ENCODE measurements at regions not wholly inside any gene's neighbourhood (a gene's known extent, or its start where the extent isn't known, plus 50 kb on each side); places are given as distances from the start of the nearest gene placed in this dataset.

DNA sequence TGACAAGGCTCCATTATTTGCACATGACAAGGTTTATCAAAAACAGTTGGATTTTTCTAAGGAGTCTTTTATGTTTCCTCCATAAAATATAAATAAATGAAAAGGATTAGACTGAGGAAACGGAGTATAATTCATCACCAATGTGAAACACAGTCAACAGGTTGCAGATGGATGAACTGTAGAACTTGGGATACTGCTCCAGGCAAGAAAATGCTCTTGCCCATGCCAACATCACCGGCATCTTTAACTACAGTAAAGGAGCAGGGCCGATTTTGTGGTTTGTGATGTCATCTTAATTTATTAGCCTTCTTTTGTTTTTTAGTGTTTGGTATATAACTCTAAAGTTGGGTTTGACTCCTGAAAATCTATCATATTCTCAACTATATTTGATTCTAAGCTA lies 577.3 kb downstream of the EPHA4 start:
- no peak for DNase-seq
- TF ChIP-seq POLR2A (IDR thresholded peaks at IDR 0.05) = no peak
- TF ChIP-seq, protein P1, sequence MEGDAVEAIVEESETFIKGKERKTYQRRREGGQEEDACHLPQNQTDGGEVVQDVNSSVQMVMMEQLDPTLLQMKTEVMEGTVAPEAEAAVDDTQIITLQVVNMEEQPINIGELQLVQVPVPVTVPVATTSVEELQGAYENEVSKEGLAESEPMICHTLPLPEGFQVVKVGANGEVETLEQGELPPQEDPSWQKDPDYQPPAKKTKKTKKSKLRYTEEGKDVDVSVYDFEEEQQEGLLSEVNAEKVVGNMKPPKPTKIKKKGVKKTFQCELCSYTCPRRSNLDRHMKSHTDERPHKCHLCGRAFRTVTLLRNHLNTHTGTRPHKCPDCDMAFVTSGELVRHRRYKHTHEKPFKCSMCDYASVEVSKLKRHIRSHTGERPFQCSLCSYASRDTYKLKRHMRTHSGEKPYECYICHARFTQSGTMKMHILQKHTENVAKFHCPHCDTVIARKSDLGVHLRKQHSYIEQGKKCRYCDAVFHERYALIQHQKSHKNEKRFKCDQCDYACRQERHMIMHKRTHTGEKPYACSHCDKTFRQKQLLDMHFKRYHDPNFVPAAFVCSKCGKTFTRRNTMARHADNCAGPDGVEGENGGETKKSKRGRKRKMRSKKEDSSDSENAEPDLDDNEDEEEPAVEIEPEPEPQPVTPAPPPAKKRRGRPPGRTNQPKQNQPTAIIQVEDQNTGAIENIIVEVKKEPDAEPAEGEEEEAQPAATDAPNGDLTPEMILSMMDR (IDR thresholded peaks at IDR 0.05 in 8 of 11, conservative IDR thresholded peaks at IDR 0.05 in 3 of 11) = no peak
- TF ChIP-seq POLR2AphosphoS5 (IDR thresholded peaks at IDR 0.05) = no peak
- Histone ChIP-seq H3K9me3 (no peaks in the 10 kb centered on the region), H3K36me3 (no peaks in the 10 kb centered on the region), H3K27me3 (replicated peaks in 1 of 7) (no peaks in the 10 kb centered on the region), H3K27ac (no peak overlapping the region), H3K4me3 (no peak overlapping the region), H3K4me1 (no peaks in the 10 kb centered on the region)
- 40 to 59% (median 41%) methylated on average over 3 of the region's 3 CpGs for WGBS, 5 donors
- intact Hi-C loops (cut with DNase I; ENCODE audit: low total_unique reads) = no loop called here

DNA sequence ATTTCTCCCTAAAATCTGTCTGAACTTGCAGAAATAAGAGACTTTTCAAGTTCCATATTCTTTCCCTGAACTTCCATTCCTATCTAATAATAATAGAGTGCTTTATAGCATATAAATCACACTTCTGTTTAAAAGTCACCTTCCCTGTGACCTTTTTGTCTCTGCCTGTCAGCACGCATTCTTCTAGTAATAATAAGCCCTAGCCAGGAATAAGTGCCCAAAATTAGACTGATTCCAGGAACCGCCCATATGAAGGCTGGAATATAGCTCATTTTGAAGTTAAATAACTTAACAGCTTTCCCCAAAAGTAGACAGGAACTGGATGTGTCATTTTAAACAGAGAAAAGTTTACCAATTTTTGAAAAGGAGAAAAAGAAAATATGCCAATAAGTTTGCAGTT lies 576.5 kb downstream of the EPHA4 start:
- TF ChIP-seq POLR2AphosphoS5 (IDR thresholded peaks at IDR 0.05) (no peak), POLR2A (IDR thresholded peaks at IDR 0.05) (no peak)
- TF ChIP-seq, protein P1 (IDR thresholded peaks at IDR 0.05 in 8 of 11, conservative IDR thresholded peaks at IDR 0.05 in 3 of 11) = no peak
- intact Hi-C loops (cut with DNase I; ENCODE audit: low total_unique reads) = no loop called here
- H3K9me3 ChIP-seq = no peaks in the 10 kb centered on the region
- H3K27me3 ChIP-seq (replicated peaks in 1 of 7) = no peaks in the 10 kb centered on the region
- H3K36me3 ChIP-seq = no peaks in the 10 kb centered on the region
- H3K27ac ChIP-seq = no peak overlapping the region
- no peaks in the 10 kb centered on the region for H3K4me1 ChIP-seq
- no peak for DNase-seq
- WGBS, 5 donors = 76 to 88% (median 80%) methylated on average over 2 of the region's 2 CpGs
- no peak overlapping the region for H3K4me3 ChIP-seq

DNA sequence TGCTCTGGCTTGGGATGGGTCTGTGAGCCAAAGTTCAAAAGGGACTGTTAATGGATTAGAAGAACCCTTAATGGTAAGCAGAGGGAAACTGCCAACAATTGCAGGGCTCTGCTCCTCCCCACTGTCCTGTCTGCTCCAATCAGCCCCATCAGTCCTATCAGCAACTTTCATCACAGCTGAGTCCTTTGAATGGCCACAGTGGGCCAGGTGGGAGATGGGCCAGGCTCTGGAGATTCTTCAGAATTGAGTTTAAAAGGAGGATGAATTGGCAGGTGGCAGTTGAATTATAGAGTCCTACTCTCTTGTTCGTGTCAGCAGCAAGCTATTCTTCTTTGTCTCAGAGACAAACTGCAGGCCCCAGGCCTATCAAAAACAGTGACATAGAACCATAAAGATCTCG lies 573.9 kb downstream of the EPHA4 start:
- Histone ChIP-seq H3K4me1 (no peaks in the 10 kb centered on the region), H3K27ac (no peak overlapping the region), H3K9me3 (no peaks in the 10 kb centered on the region), H3K4me3 (no peak overlapping the region), H3K27me3 (replicated peaks in 1 of 7) (no peaks in the 10 kb centered on the region), H3K36me3 (no peaks in the 10 kb centered on the region)
- intact Hi-C loops (cut with DNase I; ENCODE audit: low total_unique reads) = no loop called here
- WGBS, 5 donors = 37 to 57% (median 56%) methylated on average over 2 of the region's 2 CpGs
- TF ChIP-seq, protein P1 (IDR thresholded peaks at IDR 0.05 in 8 of 11, conservative IDR thresholded peaks at IDR 0.05 in 3 of 11) = no peak
- TF ChIP-seq POLR2A (IDR thresholded peaks at IDR 0.05) (no peak), POLR2AphosphoS5 (IDR thresholded peaks at IDR 0.05) (no peak)
- no peak for DNase-seq

DNA sequence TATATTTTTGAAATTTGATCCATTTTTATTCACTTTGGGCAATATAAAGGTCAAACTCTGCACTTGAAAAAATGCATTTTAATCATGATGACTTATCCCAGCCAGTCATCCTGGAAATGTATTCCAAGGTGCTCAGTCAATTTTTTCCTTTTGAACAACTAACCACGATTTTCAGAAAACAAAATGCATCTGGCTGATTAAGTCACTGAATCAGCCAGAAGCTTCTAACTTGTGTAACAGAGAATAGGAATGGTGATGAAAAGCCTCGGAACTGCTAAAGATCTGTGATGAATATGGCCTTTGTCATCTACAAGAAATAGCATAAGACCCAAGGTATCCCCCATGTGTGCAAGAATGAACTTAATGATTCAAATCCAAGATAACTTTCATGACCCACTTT lies 572.7 kb downstream of the EPHA4 start:
- intact Hi-C loops (cut with DNase I; ENCODE audit: low total_unique reads) = no loop called here
- 75 to 93% (median 79%) methylated on average over 2 of the region's 2 CpGs for WGBS, 5 donors
- TF ChIP-seq, protein P1 (IDR thresholded peaks at IDR 0.05 in 8 of 11, conservative IDR thresholded peaks at IDR 0.05 in 3 of 11) = no peak
- TF ChIP-seq POLR2A (IDR thresholded peaks at IDR 0.05) (no peak), POLR2AphosphoS5 (IDR thresholded peaks at IDR 0.05) (no peak)
- no peak for DNase-seq
- H3K36me3 ChIP-seq = no peaks in the 10 kb centered on the region
- no peaks in the 10 kb centered on the region for H3K9me3 ChIP-seq
- H3K27ac ChIP-seq = no peak overlapping the region
- no peaks in the 10 kb centered on the region for H3K4me1 ChIP-seq
- no peak overlapping the region for H3K4me3 ChIP-seq
- no peaks in the 10 kb centered on the region for H3K27me3 ChIP-seq (replicated peaks in 1 of 7)
